Fibroblast of pulmonary artery (primary cell): ENCODE measurements at regions not wholly inside any gene's neighbourhood (a gene's known extent, or its start where the extent isn't known, plus 50 kb on each side); places are given as distances from the start of the nearest gene placed in this dataset.

Experiments used
- DNase-seq: peaks from one replicate; pipeline ENCODE4 v3.0.0-alpha.2; 2010; ENCODE audit warnings: low read depth
- H3K4me3 ChIP-seq: replicated peaks from 2 replicates; pipeline ENCODE4 v1.5.1; 2011; ENCODE audit warnings: low read depth, mild to moderate bottlenecking, control low read depth, low read length, moderate library complexity
- TF ChIP-seq, protein P1 (sequence below): IDR thresholded peaks from 2 replicates; pipeline ENCODE4 v1.5.1; 2011; ENCODE audit warnings: mild to moderate bottlenecking, control low read depth, low read length, inconsistent platforms; ENCODE audit errors: missing control alignments

DNA sequence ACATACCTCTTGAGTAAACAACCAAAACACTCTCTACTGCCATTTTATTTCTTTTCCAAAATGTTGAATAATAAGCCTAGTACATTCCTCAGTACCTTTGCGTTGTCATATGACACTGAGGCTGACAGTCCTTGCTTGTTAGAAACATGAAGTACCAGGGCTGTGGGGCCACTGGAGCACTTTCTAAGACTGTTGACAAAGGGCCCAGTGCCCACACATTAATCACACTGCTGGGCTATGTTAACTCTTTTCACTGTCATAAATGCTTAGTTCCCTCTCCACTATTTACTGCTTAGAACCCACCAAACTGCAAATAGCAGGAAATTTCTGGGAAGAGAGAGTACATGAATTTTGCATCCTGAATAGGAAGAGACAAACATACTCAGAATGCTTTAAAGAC, 57.1 kb downstream of the FAM47B start:
- no peak overlapping the region for H3K4me3 ChIP-seq
- no peak for DNase-seq
- TF ChIP-seq, protein P1, sequence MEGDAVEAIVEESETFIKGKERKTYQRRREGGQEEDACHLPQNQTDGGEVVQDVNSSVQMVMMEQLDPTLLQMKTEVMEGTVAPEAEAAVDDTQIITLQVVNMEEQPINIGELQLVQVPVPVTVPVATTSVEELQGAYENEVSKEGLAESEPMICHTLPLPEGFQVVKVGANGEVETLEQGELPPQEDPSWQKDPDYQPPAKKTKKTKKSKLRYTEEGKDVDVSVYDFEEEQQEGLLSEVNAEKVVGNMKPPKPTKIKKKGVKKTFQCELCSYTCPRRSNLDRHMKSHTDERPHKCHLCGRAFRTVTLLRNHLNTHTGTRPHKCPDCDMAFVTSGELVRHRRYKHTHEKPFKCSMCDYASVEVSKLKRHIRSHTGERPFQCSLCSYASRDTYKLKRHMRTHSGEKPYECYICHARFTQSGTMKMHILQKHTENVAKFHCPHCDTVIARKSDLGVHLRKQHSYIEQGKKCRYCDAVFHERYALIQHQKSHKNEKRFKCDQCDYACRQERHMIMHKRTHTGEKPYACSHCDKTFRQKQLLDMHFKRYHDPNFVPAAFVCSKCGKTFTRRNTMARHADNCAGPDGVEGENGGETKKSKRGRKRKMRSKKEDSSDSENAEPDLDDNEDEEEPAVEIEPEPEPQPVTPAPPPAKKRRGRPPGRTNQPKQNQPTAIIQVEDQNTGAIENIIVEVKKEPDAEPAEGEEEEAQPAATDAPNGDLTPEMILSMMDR, result no peak

DNA sequence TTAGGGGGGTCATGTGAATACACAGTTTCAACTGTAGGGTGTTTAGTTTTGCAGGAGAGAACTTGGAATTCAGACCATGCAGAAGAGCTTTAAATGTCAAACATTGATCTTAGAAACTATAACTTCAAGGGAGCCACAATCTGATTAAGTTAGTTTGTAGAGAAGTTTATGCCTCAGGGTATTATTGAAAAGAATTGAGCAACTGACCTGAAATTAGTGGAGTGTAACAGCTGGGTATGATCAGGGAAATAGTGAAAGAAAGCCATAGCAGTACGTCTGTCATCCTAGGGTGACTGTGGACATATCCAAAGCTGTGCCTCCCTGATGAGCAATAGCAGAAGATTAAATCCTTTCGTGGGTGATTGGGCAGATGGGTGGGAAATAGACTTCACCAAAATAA, 63.8 kb downstream of the FAM47B start:
- no peak for DNase-seq
- TF ChIP-seq, protein P1, result no peak
- H3K4me3 ChIP-seq, result no peak overlapping the region

DNA sequence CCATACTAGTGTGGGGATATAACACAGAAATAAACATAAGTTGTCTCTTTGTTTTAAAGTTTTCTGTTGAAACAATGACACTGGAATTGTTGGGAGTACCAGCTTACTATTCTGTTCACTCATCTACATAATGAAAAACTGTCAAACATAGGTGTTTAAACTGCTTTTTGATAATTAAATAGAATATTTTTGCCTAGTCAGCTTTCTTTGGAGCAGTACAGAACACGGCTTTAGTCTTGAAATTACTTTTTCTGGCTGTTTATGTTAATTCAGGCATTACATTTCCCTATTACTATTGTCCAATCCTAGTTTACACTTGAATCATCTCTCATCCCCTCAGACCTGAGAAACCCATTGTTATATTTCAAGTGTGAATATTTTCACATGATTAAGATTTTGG, 73.0 kb downstream of the FAM47B start:
- H3K4me3 ChIP-seq, result no peak overlapping the region
- no peak for DNase-seq
- TF ChIP-seq, protein P1, result no peak

DNA sequence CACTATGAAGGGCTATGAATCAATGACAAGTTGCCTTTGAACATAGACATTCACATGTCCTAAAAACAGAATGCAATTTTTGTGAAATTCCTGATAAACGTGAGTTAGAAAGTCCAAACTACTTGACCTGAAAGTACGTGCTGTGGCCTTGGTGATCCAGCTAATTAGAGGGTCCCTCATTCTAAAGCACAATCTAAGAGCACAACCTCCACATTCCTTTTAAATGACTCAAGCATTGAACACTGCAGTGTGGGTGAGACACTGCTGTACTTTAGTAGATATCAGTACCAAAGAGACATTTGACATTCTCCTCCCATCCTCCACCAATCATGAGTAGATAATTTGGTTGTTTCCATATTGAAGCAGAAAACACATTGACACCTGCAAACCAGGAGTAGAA, 73.5 kb downstream of the FAM47B start:
- no peak overlapping the region for H3K4me3 ChIP-seq
- DNase-seq, result no peak
- TF ChIP-seq, protein P1, result no peak

DNA sequence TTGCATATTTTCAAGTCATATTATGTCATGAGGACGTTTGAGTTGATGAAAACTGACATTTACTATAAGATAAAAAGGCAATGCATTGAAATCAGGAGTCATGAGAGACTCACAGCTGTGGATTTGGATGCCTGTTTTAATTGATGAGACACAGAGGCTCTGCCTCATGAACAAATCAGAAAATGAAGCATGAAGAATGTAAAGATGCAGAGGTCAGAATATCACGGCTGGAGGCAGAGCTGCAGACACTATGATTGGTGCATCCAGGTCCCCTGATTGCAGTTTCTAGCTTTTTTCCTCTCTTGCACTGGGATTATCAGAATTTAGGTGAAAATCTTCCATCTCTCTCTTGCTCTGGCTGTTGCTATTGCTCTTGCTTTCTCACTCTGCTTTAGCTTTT, 74.7 kb downstream of the FAM47B start:
- no peak for DNase-seq
- TF ChIP-seq, protein P1, result no peak
- H3K4me3 ChIP-seq, result no peak overlapping the region

DNA sequence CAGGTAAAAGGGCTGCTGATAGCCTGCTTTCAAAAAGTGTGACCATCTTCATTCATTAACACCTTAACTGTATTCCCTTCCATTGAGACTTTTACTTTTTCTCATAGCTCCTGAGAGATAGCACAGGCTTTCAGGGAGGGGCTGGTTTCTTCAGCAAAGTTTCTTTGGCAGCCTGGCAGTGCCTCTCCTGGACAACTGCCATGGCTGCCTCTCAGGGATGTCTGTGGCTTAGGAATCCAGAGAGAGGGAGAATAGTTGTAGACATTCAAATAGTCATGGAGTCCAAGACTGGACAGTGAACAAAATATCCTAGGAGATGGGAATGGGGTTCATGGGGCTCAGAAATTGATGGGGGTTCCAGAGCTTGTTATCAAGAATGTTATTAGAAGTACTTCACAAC, 81.1 kb downstream of the FAM47B start:
- no peak overlapping the region for H3K4me3 ChIP-seq
- TF ChIP-seq, protein P1, result no peak
- DNase-seq, result no peak

DNA sequence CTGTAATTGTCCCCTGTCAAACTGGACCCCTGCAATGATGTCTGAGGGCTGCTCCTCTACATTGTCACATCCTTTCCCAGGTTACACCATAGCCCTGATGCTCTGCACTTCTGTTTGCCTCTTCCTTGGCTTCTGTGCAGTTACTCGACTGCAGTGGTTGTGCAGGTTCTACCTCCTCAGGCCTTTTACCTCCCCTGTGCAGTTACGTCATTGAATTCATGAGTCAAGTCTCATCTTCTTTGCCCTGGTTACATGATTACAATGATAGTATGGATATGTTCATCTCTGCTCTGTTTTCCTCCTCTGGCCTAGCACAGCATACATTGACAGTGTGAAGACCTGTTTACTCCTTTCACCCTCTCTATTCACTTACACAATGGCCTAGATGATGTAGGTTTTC, 83.2 kb downstream of the FAM47B start:
- no peak overlapping the region for H3K4me3 ChIP-seq
- TF ChIP-seq, protein P1, result no peak
- DNase-seq, result no peak
